GM12878 (cell line): ENCODE measurements at regions not wholly inside any gene's neighbourhood (a gene's known extent, or its start where the extent isn't known, plus 50 kb on each side); places are given as distances from the start of the nearest gene placed in this dataset.
"Not testable (repeated sequence)": the region's sequence is repeated elsewhere in the genome, so short reads cannot be mapped to it uniquely, and the experiment has no call there.

Experiments
- HDAC6 ChIP-seq: fragments of 200-600 bp; sonication (generic); IDR thresholded peaks from one replicate; pipeline ENCODE4 v1.8.0; 2017; ENCODE audit warnings: antibody characterized with exemption; ENCODE audit not compliant: unreplicated experiment
- MEF2B ChIP-seq: fragments of 450-650 bp; IDR thresholded peaks from 2 replicates; pipeline ENCODE4 v1.6.1; 2018; ENCODE audit warnings: mild to moderate bottlenecking, moderate library complexity; ENCODE audit not compliant: partially characterized antibody, poor library complexity, severe bottlenecking
- NRF1 ChIP-seq: conservative IDR thresholded peaks from 2 replicates; pipeline ENCODE4 v1.6.1; 2011; ENCODE audit warnings: mild to moderate bottlenecking, low read depth, low read length, improper control_type of control experiment
- SMC3 ChIP-seq: IDR thresholded peaks from 2 replicates; pipeline ENCODE4 v1.6.1; 2011; ENCODE audit warnings: low read length, improper control_type of control experiment, borderline replicate concordance

DNA sequence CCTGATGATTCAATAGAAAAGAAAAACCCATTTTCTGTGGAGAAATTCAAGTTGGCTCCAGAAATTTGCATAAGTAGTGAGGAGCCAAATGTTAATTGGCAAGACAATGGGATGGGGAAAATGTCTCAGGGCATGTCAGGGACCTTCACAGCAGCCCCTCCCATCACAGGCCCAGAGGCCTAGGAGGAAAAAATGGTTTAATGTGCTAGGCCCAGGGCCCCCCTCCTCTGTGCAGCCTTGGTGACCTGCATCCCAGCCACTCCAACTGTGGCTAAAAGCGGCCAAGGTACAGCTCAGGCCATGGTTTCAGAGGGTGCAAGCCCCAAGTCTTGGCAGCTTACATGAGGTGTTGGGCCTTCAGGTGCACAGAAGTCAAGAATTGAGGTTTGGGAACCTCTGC, 74.1 kb upstream of the IBSP start:
- TF ChIP-seq NRF1, SMC3, HDAC6, MEF2B: not testable (repeated sequence)
